ENCODE measurements at regions not wholly inside any gene's neighbourhood (a gene's known extent, or its start where the extent isn't known, plus 50 kb on each side); places are given as distances from the start of the nearest gene placed in this dataset.
"Not testable (repeated sequence)": the region's sequence is repeated elsewhere in the genome, so short reads cannot be mapped to it uniquely, and the experiment has no call there.

- no peak for DNase-seq (ENCODE audit: low spot score)
Measured at GRCh38 chr6:56838016-56838555, 116.8 kb upstream of the BEND6 start.

- DNase-seq (ENCODE audit: low spot score) = no peak
Measured at GRCh38 chr6:56837322-56837894, 117.5 kb upstream of the BEND6 start.

GRCh38 chr6:56835612-56836011, 119.3 kb upstream of the BEND6 start:
- DNase-seq (ENCODE audit: low spot score) = no peak

- no peak for DNase-seq (ENCODE audit: low spot score)
Measured at GRCh38 chr6:56833873-56834272, 121.0 kb upstream of the BEND6 start.

- DNase-seq (ENCODE audit: low spot score) = no peak
Measured at GRCh38 chr6:56833127-56833791, 121.6 kb upstream of the BEND6 start.

GRCh38 chr6:56832225-56832624, 122.7 kb upstream of the BEND6 start:
- DNase-seq (ENCODE audit: low spot score) = no peak

GRCh38 chr6:56831334-56831733, 123.6 kb upstream of the BEND6 start:
- no peak for DNase-seq (ENCODE audit: low spot score)

- DNase-seq (ENCODE audit: low spot score) = no peak
Measured at GRCh38 chr6:56827908-56828649, 126.8 kb upstream of the BEND6 start.

GRCh38 chr6:56824431-56824830, 130.5 kb upstream of the BEND6 start:
- not testable (repeated sequence) for DNase-seq (ENCODE audit: low spot score)

- DNase-seq (ENCODE audit: low spot score) = no peak
Measured at GRCh38 chr6:56821005-56821432, 133.9 kb upstream of the BEND6 start.

GRCh38 chr6:56820060-56820459, 134.8 kb upstream of the BEND6 start:
- DNase-seq (ENCODE audit: low spot score) = no peak

- no peak for DNase-seq (ENCODE audit: low spot score)
Measured at GRCh38 chr6:56819604-56820003, 135.3 kb upstream of the BEND6 start.

GRCh38 chr6:56816370-56816769, 138.5 kb upstream of the BEND6 start:
- no peak for DNase-seq (ENCODE audit: low spot score)

- DNase-seq (ENCODE audit: low spot score) = no peak
Measured at GRCh38 chr6:56815436-56815835, 139.5 kb upstream of the BEND6 start.

- DNase-seq (ENCODE audit: low spot score) = no peak
Measured at GRCh38 chr6:56814802-56815201, 140.1 kb upstream of the BEND6 start.

GRCh38 chr6:56814308-56814707, 140.6 kb upstream of the BEND6 start:
- no peak for DNase-seq (ENCODE audit: low spot score)

- DNase-seq (ENCODE audit: low spot score) = not testable (repeated sequence)
Measured at GRCh38 chr6:56812851-56813250, 142.1 kb upstream of the BEND6 start.

GRCh38 chr6:56808871-56809359, 146.0 kb upstream of the BEND6 start:
- DNase-seq (ENCODE audit: low spot score) = no peak

- DNase-seq (ENCODE audit: low spot score) = no peak
Measured at GRCh38 chr6:56807989-56808337, 146.9 kb upstream of the BEND6 start.

GRCh38 chr6:56807326-56807988, 147.4 kb upstream of the BEND6 start:
- DNase-seq (ENCODE audit: low spot score) = no peak

GRCh38 chr6:56806368-56806767, 148.5 kb upstream of the BEND6 start:
- no peak for DNase-seq (ENCODE audit: low spot score)

- no peak for DNase-seq (ENCODE audit: low spot score)
Measured at GRCh38 chr6:56804996-56805395, 149.9 kb upstream of the BEND6 start.
